ENCODE measurements at regions not wholly inside any gene's neighbourhood (a gene's known extent, or its start where the extent isn't known, plus 50 kb on each side); places are given as distances from the start of the nearest gene placed in this dataset.

DNA sequence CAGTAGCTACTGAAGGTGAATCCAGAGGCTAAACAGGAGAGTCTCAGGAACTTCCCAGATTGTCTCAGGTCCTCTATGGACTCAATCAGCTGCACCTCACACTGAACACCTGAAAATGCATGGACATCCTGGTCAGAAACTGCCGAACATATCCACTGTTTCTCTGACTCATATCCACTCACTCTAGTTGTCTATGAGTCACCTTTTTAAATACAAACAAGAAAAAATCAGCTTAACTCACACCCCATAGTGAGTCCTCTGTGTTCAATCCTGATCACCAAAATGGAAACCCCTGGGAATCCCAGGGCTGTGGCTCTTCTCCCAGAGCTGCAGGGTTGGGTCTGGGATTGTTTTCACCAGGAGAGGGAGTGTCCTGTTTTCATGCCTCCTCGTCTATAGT lies 556.7 kb downstream of the TMEM121 start:
- H3K9ac ChIP-seq (replicated peaks in 1 of 4; ENCODE audit: extremely low read depth in 1 of 4, low read depth in 3 of 4, low read length in 3 of 4): no peak overlapping the region
- no peak overlapping the region for H2AK5ac ChIP-seq (ENCODE audit: low read depth, low read length)
- WGBS, 2 experiments (ENCODE audit: extremely low coverage in 1 of 2, insufficient coverage in 1 of 2, insufficient read length in 1 of 2, insufficient replicate concordance in 2 of 2, low coverage in 1 of 2, low lambda C conversion rate in 2 of 2, missing lambda C conversion rate in 1 of 2): 82% methylated on average over 2 of the region's 2 CpGs; no CpG with 5 or more reads in 1 of the 2 experiments
- H4K91ac ChIP-seq (replicated peaks; ENCODE audit: insufficient read length, low read length): no peak overlapping the region
- H3K4me1 ChIP-seq (replicated peaks in 1 of 4; ENCODE audit: control insufficient read depth in 3 of 4, insufficient read depth in 4 of 4, low read length in 3 of 4): no peaks in the 10 kb centered on the region
- no peaks in the 10 kb centered on the region for H3K79me2 ChIP-seq (ENCODE audit: control insufficient read depth in 1 of 2, insufficient read depth in 2 of 2, low read length in 2 of 2)
- CTCF ChIA-PET (ENCODE audit: partially characterized antibody): no interaction called here
- H3K79me1 ChIP-seq (ENCODE audit: low read depth, low read length): no peaks in the 10 kb centered on the region
- H3K23me2 ChIP-seq (ENCODE audit: low read depth, low read length): no peaks in the 10 kb centered on the region
- H2BK120ac ChIP-seq (replicated peaks; ENCODE audit: low read depth, low read length): no peak overlapping the region
- H3K9me3 ChIP-seq (ENCODE audit: insufficient read depth in 2 of 2, low read depth in 1 of 2, low read length in 1 of 2): peaks cover 20 to 33% of the 10 kb centered on the region in 2 experiments
- H2BK12ac ChIP-seq (ENCODE audit: low read depth, low read length): no peak overlapping the region
- POLR2A ChIA-PET (ENCODE audit: partially characterized antibody): no interaction called here
- no peak for DNase-seq (ENCODE audit: low read depth in 1 of 2, low spot score in 2 of 2)
- no peak overlapping the region for H3K14ac ChIP-seq (ENCODE audit: insufficient read length)
- H3K56ac ChIP-seq (replicated peaks; ENCODE audit: insufficient read length, low read depth, low read length): no peak overlapping the region
- no peak overlapping the region for H3K4me2 ChIP-seq (ENCODE audit: insufficient read depth in 1 of 2, low read depth in 2 of 2, low read length in 2 of 2)
- H4K5ac ChIP-seq (ENCODE audit: insufficient read length, low read depth, low read length): no peak overlapping the region
- H3K18ac ChIP-seq (ENCODE audit: extremely low read depth, low read length): no peak overlapping the region
- no peaks in the 10 kb centered on the region for H3K36me3 ChIP-seq (ENCODE audit: control insufficient read depth in 2 of 4, insufficient read depth in 4 of 4, low read length in 3 of 4)
- no peak overlapping the region for H3K27ac ChIP-seq (ENCODE audit: low read depth, low read length)
- no peak overlapping the region for H3K4me3 ChIP-seq (ENCODE audit: extremely low read depth in 1 of 4, insufficient read depth in 2 of 4, low read depth in 3 of 4, low read length in 4 of 4)
- FAIRE-seq: no peak
- H4K8ac ChIP-seq (ENCODE audit: extremely low read depth, insufficient read depth, low read length): no peak overlapping the region
- no peak overlapping the region for H2BK15ac ChIP-seq (ENCODE audit: low read length)
- H3K27me3 ChIP-seq (replicated peaks in 1 of 4; ENCODE audit: control insufficient read depth in 3 of 4, extremely low read depth in 1 of 4, insufficient read depth in 3 of 4, low read length in 3 of 4): no peaks in the 10 kb centered on the region
- H3K4ac ChIP-seq (replicated peaks; ENCODE audit: insufficient read length, low read depth, low read length): no peak overlapping the region
- H2BK5ac ChIP-seq (ENCODE audit: low read depth, low read length): no peak overlapping the region
- H4K20me1 ChIP-seq (replicated peaks in 1 of 2; ENCODE audit: control insufficient read depth in 1 of 2, insufficient read depth in 2 of 2, low read length in 2 of 2): no peaks in the 10 kb centered on the region
- no peak overlapping the region for H2AFZ ChIP-seq (ENCODE audit: low read length)
- no peak overlapping the region for H3K23ac ChIP-seq (ENCODE audit: insufficient read length)
- no peak overlapping the region for H2BK20ac ChIP-seq (ENCODE audit: low read length)
- TF ChIP-seq YY1 (IDR thresholded peaks at IDR 0.05; ENCODE audit: low read depth, low read length) (no peak), NRF1 (IDR thresholded peaks at IDR 0.05; ENCODE audit: low read depth, low read length) (no peak), JUN (IDR thresholded peaks at IDR 0.05; ENCODE audit: low read depth, low read length) (no peak), KDM5A (IDR thresholded peaks at IDR 0.05; ENCODE audit: low read length) (no peak), TEAD4 (IDR thresholded peaks at IDR 0.05; ENCODE audit: low read depth, low read length) (no peak), ATF2 (IDR thresholded peaks at IDR 0.05; ENCODE audit: low read length) (no peak), EZH2 (IDR thresholded peaks at IDR 0.05; ENCODE audit: low read depth, low read length, severe bottlenecking) (no peak), CREB1 (IDR thresholded peaks at IDR 0.05) (no peak), SIN3A (conservative IDR thresholded peaks at IDR 0.05 in 1 of 2, IDR thresholded peaks at IDR 0.05 in 1 of 2; ENCODE audit: low read depth in 1 of 2, low read length in 2 of 2) (no peak), SIRT6 (IDR thresholded peaks at IDR 0.05; ENCODE audit: low read length) (no peak), FOSL1 (IDR thresholded peaks at IDR 0.05; ENCODE audit: insufficient read depth, low read depth, low read length) (no peak), EP300 (IDR thresholded peaks at IDR 0.05; ENCODE audit: borderline replicate concordance in 1 of 2, low read depth in 2 of 2, low read length in 2 of 2) (no peak), RXRA (IDR thresholded peaks at IDR 0.05; ENCODE audit: insufficient read depth, low read depth, low read length) (no peak), CEBPB (IDR thresholded peaks at IDR 0.05; ENCODE audit: low read depth, low read length) (no peak)

Data from H1 (cell line).